Head of caudate nucleus (tissue), 42 donors: ENCODE measurements at regions not wholly inside any gene's neighbourhood (a gene's known extent, or its start where the extent isn't known, plus 50 kb on each side); places are given as distances from the start of the nearest gene placed in this dataset.
"Not testable (repeated sequence)": the region's sequence is repeated elsewhere in the genome, so short reads cannot be mapped to it uniquely, and the experiment has no call there.

Experiments
- DNase-seq, 42 donors: peaks; one replicate each; pipeline versions ENCODE4 v3.0.0 to v3.0.0-alpha.2; 2020 to 2021; ENCODE audit warnings: mixed read lengths in 7 of 42
- intact Hi-C: fragments of 100-400 bp; cut with DNase I; formaldehyde crosslinking; loops from one replicate; pipeline ENCODE4 v1.15.0; 2022

- intact Hi-C loops, result no loop called here
- no peak for DNase-seq
These were observed 877.9 kb upstream of the WWC1 start for GRCh38 chr5:167413506-167413905.

GRCh38 chr5:167414611-167415010, 876.8 kb upstream of the WWC1 start:
- intact Hi-C loops, result no loop called here
- no peak for DNase-seq

DNA sequence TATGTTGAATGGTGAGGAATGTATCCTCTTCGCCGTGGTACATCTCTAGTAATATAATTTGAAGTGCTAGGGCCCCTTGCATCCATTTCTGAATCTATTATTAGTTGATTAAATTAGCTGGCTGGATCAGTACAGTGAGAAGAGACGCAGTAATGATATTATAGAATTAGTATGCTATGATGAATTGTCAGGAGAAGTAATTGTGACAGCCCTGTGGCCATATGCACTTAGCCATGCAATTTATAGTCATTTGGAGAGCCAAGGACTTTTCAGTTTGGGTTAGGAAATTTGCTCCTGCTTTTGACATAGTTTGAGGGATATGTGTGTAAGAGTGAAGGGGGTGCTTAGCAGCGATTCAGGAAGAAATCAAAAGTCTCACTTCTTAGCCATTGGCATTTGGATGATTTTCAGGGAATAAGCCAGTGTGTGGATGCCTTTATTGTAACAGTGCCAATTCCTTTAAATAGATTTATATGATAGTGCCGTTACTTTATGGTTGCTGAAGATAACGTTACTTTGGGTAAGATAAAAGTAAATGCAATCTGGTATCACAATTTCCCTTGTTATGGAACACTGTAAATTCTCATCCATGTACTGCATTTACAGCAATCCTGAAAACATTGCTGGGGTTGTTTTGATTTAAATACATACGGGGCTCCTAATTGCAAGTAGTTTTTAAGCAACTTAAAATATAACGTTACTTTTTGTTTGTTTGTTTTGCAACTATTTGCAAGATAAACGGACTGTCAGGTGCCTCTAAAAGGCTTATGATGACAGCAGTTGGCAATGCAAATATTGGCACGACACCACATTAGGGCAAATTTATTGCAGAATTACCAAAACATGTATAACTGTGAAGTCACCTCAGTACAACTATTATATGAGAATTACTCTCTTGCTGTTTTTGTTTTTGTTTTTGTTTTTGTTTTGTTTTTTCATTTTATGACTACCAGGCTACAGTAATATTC, 875.4 kb upstream of the WWC1 start:
- intact Hi-C loops, result no loop called here
- no peak for DNase-seq

GRCh38 chr5:167417662-167418061, 873.8 kb upstream of the WWC1 start:
- intact Hi-C loops, result no loop called here
- no peak for DNase-seq

DNA sequence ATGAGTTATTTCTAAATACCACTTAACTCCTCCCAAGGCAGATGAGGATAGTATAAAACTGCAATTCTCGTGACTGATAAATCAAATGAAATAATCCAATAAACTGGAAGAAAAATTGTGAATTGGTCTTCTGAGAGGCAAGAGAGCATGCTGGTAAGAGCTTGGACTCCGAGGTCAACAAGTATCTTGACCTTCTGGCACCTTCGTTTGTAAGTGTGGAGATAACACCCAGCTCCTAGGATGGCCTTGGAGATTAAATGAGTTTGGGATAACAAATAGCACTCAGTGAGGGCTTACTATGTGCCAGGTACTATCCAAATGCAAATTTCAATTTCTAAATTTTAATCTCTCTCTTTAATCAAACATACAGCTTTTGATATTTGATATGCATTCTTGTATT, 866.3 kb upstream of the WWC1 start:
- DNase-seq, result no peak
- intact Hi-C loops, result no loop called here

GRCh38 chr5:167426501-167426900, 864.9 kb upstream of the WWC1 start:
- DNase-seq, result no peak
- intact Hi-C loops, result no loop called here

DNA sequence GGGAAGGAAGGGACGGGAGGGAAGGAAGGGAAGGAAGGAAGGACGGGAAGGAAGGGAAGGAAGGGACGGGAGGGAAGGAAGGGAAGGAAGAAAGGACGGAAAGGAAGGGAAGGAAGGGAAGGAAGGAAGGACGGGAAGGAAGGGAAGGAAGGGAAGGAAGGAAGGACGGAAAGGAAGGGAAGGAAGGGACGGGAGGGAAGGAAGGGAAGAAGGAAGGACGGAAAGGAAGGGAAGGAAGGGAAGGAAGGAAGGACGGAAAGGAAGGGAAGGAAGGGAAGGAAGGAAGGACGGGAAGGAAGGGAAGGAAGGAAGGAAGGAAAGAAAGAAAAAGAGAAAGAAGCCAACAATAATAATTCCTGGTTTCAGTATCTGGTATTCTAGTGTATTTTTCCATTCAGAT, 863.8 kb upstream of the WWC1 start:
- intact Hi-C loops, DNase-seq: not testable (repeated sequence)

- intact Hi-C loops, result no loop called here
- no peak for DNase-seq
These were observed 850.6 kb upstream of the WWC1 start for GRCh38 chr5:167440846-167441245.

GRCh38 chr5:167442922-167443321, 848.5 kb upstream of the WWC1 start:
- intact Hi-C loops, result no loop called here
- no peak for DNase-seq

DNA sequence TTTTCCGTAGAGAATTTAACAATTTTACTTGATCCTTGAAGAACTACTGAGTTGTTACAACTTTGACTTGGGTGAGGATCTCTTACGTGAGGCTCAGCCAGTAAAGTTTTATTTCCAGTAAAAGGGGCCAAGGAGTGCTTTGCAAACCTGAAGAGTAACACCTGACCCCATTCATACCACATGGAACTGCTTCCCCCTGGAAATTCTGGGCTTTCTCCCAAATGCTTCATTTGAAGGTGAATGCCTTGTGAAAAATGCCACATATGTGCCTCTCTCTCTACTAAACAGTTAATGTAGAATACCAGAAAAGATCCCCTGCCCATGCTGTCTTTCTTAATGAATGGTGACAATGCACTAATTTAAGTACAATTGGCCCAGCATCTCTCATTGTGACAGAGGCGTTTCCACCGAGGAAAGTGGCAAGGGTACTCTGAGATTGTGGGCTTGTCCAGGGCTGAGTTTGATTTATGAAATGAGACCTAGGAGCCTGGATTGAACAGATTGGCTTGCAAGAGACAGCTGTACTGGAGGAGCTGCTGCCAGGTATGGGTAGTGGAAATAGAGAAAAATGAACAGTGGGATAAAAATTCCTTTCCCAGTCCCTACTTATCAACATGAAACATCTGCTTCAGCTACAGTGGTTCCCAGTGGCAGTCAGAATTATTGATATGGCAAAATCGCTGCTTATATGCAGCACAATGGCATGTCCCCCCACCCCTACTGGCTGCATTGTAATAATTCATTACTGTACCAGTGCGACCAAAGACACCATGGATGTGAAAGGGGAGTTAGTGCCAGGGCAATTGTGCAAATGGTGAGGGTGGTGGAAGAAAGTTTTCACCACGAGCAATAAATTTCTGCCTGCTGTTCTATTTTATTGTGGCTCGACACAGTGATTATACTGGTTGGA, 843.7 kb upstream of the WWC1 start:
- intact Hi-C loops, result no loop called here

DNA sequence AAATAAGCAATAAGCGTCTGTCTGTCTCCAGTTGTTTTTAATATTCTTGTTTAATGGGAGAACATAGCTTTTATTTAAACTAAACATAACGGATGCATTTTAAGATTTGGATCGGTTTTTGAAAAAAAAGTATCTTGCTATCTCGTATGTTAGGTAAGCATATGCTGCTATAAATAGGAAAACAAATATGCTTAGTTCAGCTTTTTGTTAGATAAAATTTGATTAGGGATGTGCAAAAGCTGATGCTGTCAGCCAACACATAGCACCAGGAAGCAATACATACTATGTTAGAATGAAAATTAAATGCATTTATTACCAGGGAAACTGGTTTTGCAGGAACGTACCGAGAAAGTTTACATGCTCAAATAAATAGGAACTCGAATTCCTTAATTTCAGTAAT, 843.1 kb upstream of the WWC1 start:
- DNase-seq, result no peak

More for the DNA sequence above, 843.7 kb upstream of the WWC1 start:
- DNase-seq, result no peak

GRCh38 chr5:167451076-167451475, 840.4 kb upstream of the WWC1 start:
- intact Hi-C loops, result no loop called here
- no peak for DNase-seq

More for the DNA sequence above, 843.1 kb upstream of the WWC1 start:
- intact Hi-C loops, result no loop called here

DNA sequence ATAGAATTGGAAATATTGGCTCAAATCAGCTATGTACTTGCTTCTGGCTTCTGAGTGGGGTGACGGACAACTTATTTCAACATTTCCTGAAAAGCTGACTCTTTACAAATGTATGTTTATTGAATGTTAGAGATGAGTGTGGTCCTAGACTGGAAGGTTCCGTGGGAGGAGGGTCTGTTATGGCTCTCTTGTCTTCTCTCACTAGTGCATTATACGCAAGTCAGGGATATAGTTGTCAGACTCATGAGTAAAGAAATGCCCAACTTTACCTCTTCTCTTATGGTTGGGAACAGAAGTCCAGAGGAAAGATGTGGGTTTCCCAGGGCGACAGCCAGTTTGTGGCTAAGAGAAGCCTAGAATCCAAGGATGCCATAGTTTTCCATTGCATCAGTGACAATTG, 839.3 kb upstream of the WWC1 start:
- no peak for DNase-seq
- intact Hi-C loops, result no loop called here

- intact Hi-C loops, result no loop called here
- no peak for DNase-seq
These were observed 838.0 kb upstream of the WWC1 start for GRCh38 chr5:167453246-167454030.

DNA sequence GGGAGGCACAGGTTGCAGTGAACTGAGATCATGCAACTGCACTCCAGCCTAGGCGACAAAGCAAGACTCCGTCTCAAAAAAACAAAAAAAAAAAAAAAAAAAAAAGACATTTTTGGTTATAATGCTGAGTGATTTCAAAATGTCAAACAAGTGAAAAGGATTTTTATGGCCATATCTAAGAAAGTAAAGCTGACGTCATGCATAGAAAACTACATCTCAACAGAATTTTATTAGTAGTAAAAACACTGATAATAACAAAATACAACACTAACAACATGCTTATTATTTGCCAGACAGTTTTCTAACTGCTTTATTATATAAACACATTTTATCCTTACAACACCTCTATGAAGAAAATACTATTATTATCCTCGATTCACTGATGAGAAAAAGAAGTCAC, 833.0 kb upstream of the WWC1 start:
- intact Hi-C loops, result no loop called here
- DNase-seq, result no peak

- DNase-seq, result no peak
- intact Hi-C loops, result no loop called here
These were observed 830.9 kb upstream of the WWC1 start for GRCh38 chr5:167460449-167461020.

DNA sequence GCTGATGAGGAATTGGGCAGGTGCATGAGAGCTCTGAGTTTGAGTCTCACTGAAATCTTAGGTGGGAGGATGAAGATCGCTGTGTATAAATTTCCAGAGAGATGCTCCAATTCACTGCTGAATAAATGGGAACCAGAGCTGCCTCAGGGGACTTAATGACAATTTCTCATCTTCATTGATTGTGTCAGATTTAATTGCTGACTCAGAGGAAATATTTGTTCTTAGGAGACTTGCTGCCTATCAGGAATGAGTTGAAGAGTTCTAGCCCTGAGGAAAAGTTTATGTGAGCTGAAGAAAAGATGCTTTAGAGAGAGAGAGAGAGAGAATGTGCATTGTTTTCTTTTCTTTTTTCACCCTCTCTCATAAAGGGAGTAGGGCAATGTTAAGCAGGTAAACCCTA, 827.5 kb upstream of the WWC1 start:
- DNase-seq, result no peak
- intact Hi-C loops, result no loop called here

GRCh38 chr5:167466992-167467391, 824.5 kb upstream of the WWC1 start:
- DNase-seq, result no peak
- intact Hi-C loops, result no loop called here

DNA sequence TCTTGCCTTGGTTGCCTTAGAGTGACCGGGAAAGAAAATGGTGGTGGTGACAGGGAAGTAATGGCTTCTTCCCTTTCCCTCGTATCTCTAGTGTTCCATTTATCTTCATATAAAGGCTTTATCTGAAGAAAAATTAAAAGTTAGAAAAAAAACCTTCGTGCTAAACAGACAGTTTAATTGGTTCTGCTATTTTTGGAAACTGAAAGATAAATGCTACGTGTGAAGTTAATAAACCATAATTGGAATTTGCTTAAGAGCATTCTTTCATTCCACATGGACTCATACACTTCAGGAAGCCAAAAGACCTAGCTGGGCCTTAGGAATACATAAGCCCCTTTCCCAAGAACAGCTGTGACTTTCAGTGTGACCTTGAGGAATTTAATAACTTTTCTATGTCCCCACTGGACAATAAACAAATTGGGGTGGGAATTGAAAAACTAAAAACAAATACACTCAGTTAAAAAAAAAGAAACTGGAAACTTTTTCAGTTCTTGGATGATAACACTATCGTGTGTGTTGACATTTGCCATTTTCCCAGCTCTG, 818.8 kb upstream of the WWC1 start:
- DNase-seq, result no peak
- intact Hi-C loops, result no loop called here
